B cell (primary cell): ENCODE measurements at regions not wholly inside any gene's neighbourhood (a gene's known extent, or its start where the extent isn't known, plus 50 kb on each side); places are given as distances from the start of the nearest gene placed in this dataset.

Experiments used
- ATAC-seq: fragments of 200-7000 bp; cut with Tn5 transposase; one replicate; pipeline ENCODE4 v1.10.0; 2021; ENCODE audit warnings: low read depth, mild to moderate bottlenecking, moderate number of reproducible peaks, moderate library complexity
- CTCF ChIA-PET: fragments of 350-600 bp; sonication (Branson Sonifier 250); formaldehyde crosslinking; loops from one replicate; lab custom pipeline; 2021; ENCODE audit warnings: antibody characterized with exemption, inconsistent platforms; lab: Charles Lee
- POLR2A ChIA-PET: fragments of 350-600 bp; sonication (Branson Sonifier 250); formaldehyde crosslinking; loops from one replicate; lab custom pipeline; 2021; ENCODE audit warnings: antibody characterized with exemption; lab: Charles Lee
- DNase-seq: peaks from one replicate; pipeline ENCODE4 v3.0.0; 2013
- H2AFZ ChIP-seq: 2 replicates; pipeline ENCODE4 v1.6.1; 2012; ENCODE audit warnings: mild to moderate bottlenecking, low read depth, low read length; ENCODE audit not compliant: insufficient read depth, poor library complexity, severe bottlenecking
- H3K27ac ChIP-seq, 2 donors: 1 replicate in 1 of 2; 2 replicates in 1 of 2; pipeline ENCODE4 v1.5.1; 2012 to 2013; ENCODE audit warnings: low read length in 2 of 2, mild to moderate bottlenecking in 2 of 2, moderate library complexity in 1 of 2
- H3K27me3 ChIP-seq, 4 experiments: fragments of 200-600 bp in 1 of 4; sonication (generic) in 1 of 4; replicated peaks in 1 of 4; 1 replicate in 2 of 4; 2 replicates in 2 of 4; pipeline versions ENCODE4 v1.6.1 to v1.7.0; 2013 to 2016; ENCODE audit warnings: low read length in 3 of 4, mild to moderate bottlenecking in 2 of 4, mixed read lengths in 1 of 4, moderate library complexity in 1 of 4; ENCODE audit not compliant: insufficient read depth in 4 of 4, control insufficient read depth in 3 of 4; ENCODE audit errors: control extremely low read depth in 1 of 4
- H3K36me3 ChIP-seq, 2 experiments: replicated peaks in 1 of 2; 1 replicate in 1 of 2; 2 replicates in 1 of 2; pipeline versions ENCODE4 v1.6.1 to v1.7.1; 2013; ENCODE audit warnings: low read length in 1 of 2; ENCODE audit not compliant: insufficient read depth in 2 of 2, control insufficient read depth in 1 of 2; ENCODE audit errors: control extremely low read depth in 1 of 2, extremely low read depth in 1 of 2
- H3K4me1 ChIP-seq, 2 donors: fragments of 200-600 bp in 1 of 2; sonication (generic) in 1 of 2; 1 replicate in 1 of 2; 2 replicates in 1 of 2; pipeline versions ENCODE4 v1.5.1 to v1.6.1; 2013 to 2017; ENCODE audit warnings: low read length in 2 of 2; ENCODE audit not compliant: control insufficient read depth in 2 of 2, insufficient read depth in 2 of 2
- H3K4me2 ChIP-seq: replicated peaks from 2 replicates; pipeline ENCODE3; 2012; ENCODE audit warnings: mild to moderate bottlenecking, low read depth, low read length; ENCODE audit not compliant: poor library complexity, severe bottlenecking
- H3K4me3 ChIP-seq, 5 experiments: fragments of 200-600 bp in 1 of 5; sonication (generic) in 1 of 5; 1 replicate in 3 of 5; 2 replicates in 2 of 5; pipeline versions ENCODE4 v1.5.1 to v1.7.0; 2011 to 2016; ENCODE audit warnings: low read length in 4 of 5, mild to moderate bottlenecking in 4 of 5, low read depth in 2 of 5, control low read depth in 1 of 5, moderate library complexity in 1 of 5; ENCODE audit not compliant: insufficient read depth in 1 of 5; ENCODE audit errors: control extremely low read depth in 1 of 5, extremely low read depth in 1 of 5
- H3K79me2 ChIP-seq: fragments of 200-600 bp; sonication (generic); one replicate; pipeline ENCODE4 v1.6.0; 2016; ENCODE audit warnings: low read length; ENCODE audit not compliant: control insufficient read depth, insufficient read depth
- H3K9ac ChIP-seq: fragments of 200-600 bp; sonication (generic); 2 replicates; pipeline ENCODE4 v1.6.1; 2017; ENCODE audit warnings: mild to moderate bottlenecking, low read length, moderate library complexity
- H3K9me3 ChIP-seq, 3 donors: one replicate each; pipeline versions ENCODE4 v1.6.1 to v1.7.1; 2013; ENCODE audit warnings: low read length in 2 of 3; ENCODE audit not compliant: control insufficient read depth in 2 of 3, insufficient read depth in 1 of 3; ENCODE audit errors: control extremely low read depth in 1 of 3
- H4K20me1 ChIP-seq: 2 replicates; pipeline ENCODE4 v1.6.0; 2012; ENCODE audit warnings: mild to moderate bottlenecking, low read length; ENCODE audit not compliant: insufficient read depth, control insufficient read depth, poor library complexity, severe bottlenecking
- H3K27ac Mint-ChIP-seq: one replicate; pipeline ENCODE4 v1.8.0; 2021; ENCODE audit warnings: mixed read lengths
- H3K27me3 Mint-ChIP-seq: one replicate; pipeline ENCODE4 v1.8.0; 2021; ENCODE audit warnings: mixed read lengths
- H3K4me1 Mint-ChIP-seq: one replicate; pipeline ENCODE4 v1.8.0; 2021; ENCODE audit warnings: mixed read lengths
- H3K4me3 Mint-ChIP-seq: one replicate; pipeline ENCODE4 v1.8.0; 2021; ENCODE audit warnings: mixed read lengths
- H3K9me3 Mint-ChIP-seq: one replicate; pipeline ENCODE4 v1.8.0; 2022; ENCODE audit warnings: mixed read lengths; ENCODE audit not compliant: insufficient read depth
- CTCF ChIP-seq: fragments of 200-600 bp; IDR thresholded peaks from one replicate; pipeline ENCODE4 v1.8.0; 2022; ENCODE audit warnings: antibody characterized with exemption, mild to moderate bottlenecking
- EZH2 ChIP-seq: IDR thresholded peaks from 2 replicates; pipeline ENCODE4 v1.6.1; 2012; ENCODE audit warnings: borderline replicate concordance, low read depth, mild to moderate bottlenecking, moderate library complexity, low read length; ENCODE audit not compliant: insufficient read depth, poor library complexity, severe bottlenecking
- WGBS: methylation state at CpG from one replicate; pipeline ENCODE4 v1.1.5; 2013; ENCODE audit warnings: missing lambda C conversion rate; ENCODE audit not compliant: insufficient coverage; 5-methylcytosine and 5-hydroxymethylcytosine counted together
- intact Hi-C: fragments of 100-400 bp; cut with micrococcal nuclease; formaldehyde crosslinking; loops from one replicate; pipeline ENCODE4 v1.10.0; 2022

- Histone ChIP-seq H3K79me2 (no peaks in the 10 kb centered on the region), H2AFZ (no peak overlapping the region), H3K9me3 (peaks cover 0 to 5% (median 0%) of the 10 kb centered on the region in 3 donors), H4K20me1 (no peaks in the 10 kb centered on the region), H3K4me1 (no peaks in the 10 kb centered on the region), H3K4me3 (no peak overlapping the region), H3K36me3 (no peaks in the 10 kb centered on the region), H3K9ac (no peak overlapping the region), H3K4me2 (no peak overlapping the region), H3K27ac (no peak overlapping the region), H3K27me3 (no peaks in the 10 kb centered on the region)
- ChIA-PET CTCF (no interaction called here), POLR2A (no interaction called here)
- TF ChIP-seq EZH2 (no peak), CTCF (no peak)
- DNase-seq = no peak
- intact Hi-C loops = no loop called here
- WGBS = 36% methylated on average over 8 of the region's 12 CpGs
- Mint-ChIP-seq H3K4me1 (no peaks in the 10 kb centered on the region), H3K4me3 (no peak overlapping the region), H3K27ac (no peak overlapping the region), H3K27me3 (no peaks in the 10 kb centered on the region), H3K9me3 (peaks cover 2% of the 10 kb centered on the region)
- no peak for ATAC-seq
These were observed 225.1 kb upstream of the NDN start for GRCh38 chr15:23912191-23912590.

- Histone ChIP-seq H3K36me3 (no peaks in the 10 kb centered on the region), H3K4me2 (no peak overlapping the region), H3K4me3 (no peak overlapping the region), H2AFZ (no peak overlapping the region), H4K20me1 (no peaks in the 10 kb centered on the region), H3K79me2 (no peaks in the 10 kb centered on the region), H3K9me3 (peaks cover 0 to 2% (median 0%) of the 10 kb centered on the region in 3 donors), H3K4me1 (no peaks in the 10 kb centered on the region), H3K9ac (no peak overlapping the region), H3K27me3 (no peaks in the 10 kb centered on the region), H3K27ac (no peak overlapping the region)
- intact Hi-C loops = no loop called here
- CTCF ChIA-PET = no interaction called here
- TF ChIP-seq EZH2 (no peak), CTCF (no peak)
- no peak for DNase-seq
- H3K4me1 Mint-ChIP-seq = no peaks in the 10 kb centered on the region
- H3K4me3 Mint-ChIP-seq = no peak overlapping the region
- H3K27ac Mint-ChIP-seq = no peak overlapping the region
- WGBS = 76% methylated on average over 2 of the region's 5 CpGs
- POLR2A ChIA-PET = no interaction called here
- peaks cover 2% of the 10 kb centered on the region for H3K9me3 Mint-ChIP-seq
- ATAC-seq = no peak
- no peaks in the 10 kb centered on the region for H3K27me3 Mint-ChIP-seq
These were observed 226.0 kb upstream of the NDN start for GRCh38 chr15:23913081-23913480.
